GM12878 (cell line): ENCODE measurements at regions not wholly inside any gene's neighbourhood (a gene's known extent, or its start where the extent isn't known, plus 50 kb on each side); places are given as distances from the start of the nearest gene placed in this dataset.

ENCODE experiments used
- ATAC-seq: fragments of 200-7000 bp; cut with Tn5 transposase; 3 replicates; pipeline ENCODE4 v1.9.1; 2020; ENCODE audit warnings: mild to moderate bottlenecking, moderate library complexity
- BruUV-seq: library from RNA; stranded (reverse); fragments of 400-500 nt; replicated peaks from 2 replicates; lab custom pipeline; 2021; lab: Mats Ljungman, UMichigan
- CTCF ChIA-PET: fragments of 300-600 bp; sonication (Branson Sonifier 250); formaldehyde crosslinking; extraction: SDS; loops from one replicate; lab custom pipeline; 2021; ENCODE audit warnings: inconsistent platforms; lab: Yijun Ruan, JAX
- POLR2A ChIA-PET: fragments of 350-600 bp; formaldehyde crosslinking; extraction: SDS; loops from one replicate; lab custom pipeline; 2021; ENCODE audit warnings: inconsistent platforms; lab: Charles Lee
- RAD21 ChIA-PET: fragments of 300-600 bp; sonication (Branson Sonifier 250); formaldehyde crosslinking; loops from one replicate; lab custom pipeline; 2023; ENCODE audit warnings: antibody characterized with exemption; ENCODE audit not compliant: unreplicated experiment; lab: Charles Lee
- SMC1A ChIA-PET: fragments of 300-600 bp; sonication (Branson Sonifier 250); formaldehyde crosslinking; loops from one replicate; lab custom pipeline; 2023; ENCODE audit not compliant: unreplicated experiment, uncharacterized antibody; lab: Charles Lee
- DNase-seq: peaks from one replicate; pipeline ENCODE4 v3.0.0-alpha.2; 2011; ENCODE audit warnings: low read depth, low spot score
- FAIRE-seq: peaks from 3 replicates; lab custom pipeline; 2011; peaks lifted over from hg19 to GRCh38; lab: Jason Lieb, UNC
- H2AFZ ChIP-seq: 2 replicates; pipeline ENCODE4 v1.6.0; 2011; ENCODE audit warnings: low read depth, low read length, control low read depth; ENCODE audit not compliant: control insufficient read depth
- H3K27ac ChIP-seq: 2 replicates; pipeline ENCODE4 v1.5.1; 2011; ENCODE audit warnings: control low read depth; ENCODE audit not compliant: control insufficient read depth, insufficient read depth
- H3K27me3 ChIP-seq, 2 experiments: replicated peaks in 1 of 2; 2 replicates each; pipeline versions ENCODE4 v1.6.0 to v1.6.1; 2011; ENCODE audit warnings: low read length in 1 of 2; ENCODE audit not compliant: control insufficient read depth in 2 of 2, insufficient read depth in 2 of 2
- H3K36me3 ChIP-seq, 2 experiments: 2 replicates each; pipeline ENCODE4 v1.5.1; 2011; ENCODE audit warnings: low read length in 1 of 2; ENCODE audit not compliant: control insufficient read depth in 2 of 2, insufficient read depth in 2 of 2
- H3K4me1 ChIP-seq: 2 replicates; pipeline ENCODE4 v1.6.1; 2011; ENCODE audit warnings: mild to moderate bottlenecking, low read length, moderate library complexity, mixed read lengths; ENCODE audit not compliant: control insufficient read depth, insufficient read depth
- H3K4me2 ChIP-seq: 2 replicates; pipeline ENCODE4 v1.6.0; 2011; ENCODE audit warnings: control low read depth; ENCODE audit not compliant: control insufficient read depth, insufficient read depth
- H3K4me3 ChIP-seq: fragments of 200-600 bp; sonication (generic); 2 replicates; pipeline ENCODE4 v1.5.1; 2016
- H3K79me2 ChIP-seq: 2 replicates; pipeline ENCODE4 v1.6.0; 2011; ENCODE audit warnings: low read length; ENCODE audit not compliant: control insufficient read depth, insufficient read depth
- H3K9ac ChIP-seq: 2 replicates; pipeline ENCODE4 v1.8.0; 2011; ENCODE audit warnings: low read length, control low read depth, mixed read lengths; ENCODE audit not compliant: control insufficient read depth, insufficient read depth
- H3K9me3 ChIP-seq: replicated peaks from 3 replicates; pipeline ENCODE4 v1.5.1; 2011; ENCODE audit warnings: mild to moderate bottlenecking, low read length; ENCODE audit not compliant: control insufficient read depth, insufficient read depth
- H4K20me1 ChIP-seq: 2 replicates; pipeline ENCODE4 v1.6.0; 2011; ENCODE audit not compliant: control insufficient read depth, insufficient read depth
- BHLHE40 ChIP-seq, 2 experiments: fragments of 450-650 bp in 1 of 2; IDR thresholded peaks; 2 replicates each; pipeline ENCODE4 v1.6.1; 2011 to 2017; ENCODE audit warnings: low read depth in 2 of 2, borderline replicate concordance in 1 of 2, improper control_type of control experiment in 1 of 2, low read length in 1 of 2, mild to moderate bottlenecking in 1 of 2
- CBFB ChIP-seq: IDR thresholded peaks from 2 replicates; pipeline ENCODE4 v1.6.1; 2016; ENCODE audit warnings: antibody characterized with exemption, low read depth
- CBX5 ChIP-seq: sonication (generic); IDR thresholded peaks from 2 replicates; pipeline ENCODE4 v1.6.1; 2016; ENCODE audit warnings: low read depth, moderate library complexity, mild to moderate bottlenecking, inconsistent platforms
- HDAC6 ChIP-seq: fragments of 200-600 bp; sonication (generic); IDR thresholded peaks from one replicate; pipeline ENCODE4 v1.8.0; 2017; ENCODE audit warnings: antibody characterized with exemption; ENCODE audit not compliant: unreplicated experiment
- HSF1 ChIP-seq: fragments of 150-350 bp; IDR thresholded peaks from 2 replicates; pipeline ENCODE4 v1.6.1; 2014; ENCODE audit warnings: mild to moderate bottlenecking, low read depth, low read length
- MXI1 ChIP-seq: fragments of 150-350 bp; IDR thresholded peaks from 2 replicates; pipeline ENCODE4 v1.6.1; 2011; ENCODE audit warnings: low read depth, mild to moderate bottlenecking, inconsistent platforms, low read length, improper control_type of control experiment
- RFX5 ChIP-seq: IDR thresholded peaks from 2 replicates; pipeline ENCODE4 v1.6.1; 2011; ENCODE audit warnings: low read depth, low read length, improper control_type of control experiment
- SMC3 ChIP-seq: IDR thresholded peaks from 2 replicates; pipeline ENCODE4 v1.6.1; 2011; ENCODE audit warnings: low read length, improper control_type of control experiment, borderline replicate concordance
- SPI1 ChIP-seq: IDR thresholded peaks from 2 replicates; pipeline ENCODE4 v1.6.1; 2011; ENCODE audit warnings: low read depth, mild to moderate bottlenecking, low read length, moderate library complexity, borderline replicate concordance; ENCODE audit not compliant: insufficient read depth
- ZNF274 ChIP-seq: IDR thresholded peaks from one replicate; pipeline ENCODE4 v1.8.0; 2011; ENCODE audit not compliant: insufficient read length, insufficient read depth
- WGBS: methylation state at CpG from one replicate; pipeline ENCODE4 v1.1.6; 2016; ENCODE audit warnings: low lambda C conversion rate; ENCODE audit not compliant: insufficient replicate concordance, insufficient coverage; ENCODE audit errors: missing lambda C conversion rate; 5-methylcytosine and 5-hydroxymethylcytosine counted together
- in situ Hi-C: fragments of 300-500 bp; cut with MboI; formaldehyde crosslinking; loops from 9 replicates; pipeline ENCODE4 v1.14.3; 2018; ENCODE audit warnings: mixed read lengths
- intact Hi-C: fragments of 100-400 bp; cut with micrococcal nuclease; formaldehyde crosslinking; loops from one replicate; pipeline ENCODE4 v1.14.2; 2022; ENCODE audit not compliant: unreplicated experiment
- TF ChIP-seq, protein P1 (sequence below): fragments of 450-650 bp; IDR thresholded peaks from 2 replicates; pipeline ENCODE4 v1.6.1; 2016; ENCODE audit warnings: mild to moderate bottlenecking, moderate library complexity, borderline replicate concordance

DNA sequence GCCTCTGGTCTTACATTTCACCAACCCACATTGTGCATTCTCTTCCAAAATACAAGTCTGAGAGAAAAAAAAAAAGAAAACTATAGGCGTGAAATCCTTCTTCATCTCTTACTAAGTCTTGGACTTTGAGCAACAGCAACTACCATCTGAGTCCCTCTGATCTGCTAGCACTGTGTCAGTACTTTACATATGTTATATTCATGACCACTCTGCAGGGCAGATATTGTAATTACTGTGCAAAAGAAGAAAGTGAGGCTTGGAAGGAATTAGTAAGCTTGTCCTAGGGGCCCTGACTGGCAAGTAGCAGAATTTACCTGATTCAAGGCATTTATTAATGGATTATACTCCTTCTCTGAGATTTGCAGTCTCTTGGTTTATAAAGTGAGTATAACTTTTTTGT is 52.7 kb upstream of the EED start:
- Histone ChIP-seq H3K79me2 (no peaks in the 10 kb centered on the region), H3K9ac (no peak overlapping the region), H3K27ac (no peak overlapping the region), H3K4me2 (no peak overlapping the region), H3K9me3 (no peaks in the 10 kb centered on the region), H4K20me1 (no peaks in the 10 kb centered on the region), H2AFZ (no peak overlapping the region), H3K36me3 (no peaks in the 10 kb centered on the region), H3K4me3 (no peak overlapping the region), H3K27me3 (no peaks in the 10 kb centered on the region), H3K4me1 (peaks cover 14% of the 10 kb centered on the region)
- ChIA-PET RAD21 (no interaction called here), POLR2A (interaction anchor here (0.6 kb wide), 1 partner anchor 124 kb away, joined by 3 read pairs; no protein-coding TSS in a partner anchor), CTCF (interaction anchor here (2.5 to 5.7 kb wide), 8 partner anchors 10 to 175 kb away, joined by 10 to 154 read pairs (median 23); partner anchors contain the start of gene PICALM), SMC1A (interaction anchor here (3.0 to 7.9 kb wide), 3 partner anchors 31 to 150 kb away, joined by 15 to 126 read pairs (median 27); no protein-coding TSS in a partner anchor)
- FAIRE-seq (no peak), DNase-seq (no peak), ATAC-seq (no peak)
- in situ Hi-C loops: loop anchor here (5.0 kb wide), 1 partner anchor 150 kb away; no protein-coding TSS in a partner anchor
- no TSS peak for BruUV-seq
- intact Hi-C loops: loop anchor here (2.0 kb wide), 2 partner anchors 27 to 123 kb away; partner anchors contain the start of gene PICALM
- 100% methylated on average over 1 of the region's 1 CpG for WGBS
- TF ChIP-seq SMC3 (no peak), HDAC6 (no peak), HSF1 (no peak), SPI1 (no peak), CBX5 (no peak), ZNF274 (no peak), RFX5 (no peak), MXI1 (no peak), CBFB (no peak), BHLHE40 (IDR thresholded peaks at IDR 0.05; ENCODE audit: borderline replicate concordance in 1 of 2, low read depth in 2 of 2, low read length in 1 of 2) (no peak)
- TF ChIP-seq, protein P1, sequence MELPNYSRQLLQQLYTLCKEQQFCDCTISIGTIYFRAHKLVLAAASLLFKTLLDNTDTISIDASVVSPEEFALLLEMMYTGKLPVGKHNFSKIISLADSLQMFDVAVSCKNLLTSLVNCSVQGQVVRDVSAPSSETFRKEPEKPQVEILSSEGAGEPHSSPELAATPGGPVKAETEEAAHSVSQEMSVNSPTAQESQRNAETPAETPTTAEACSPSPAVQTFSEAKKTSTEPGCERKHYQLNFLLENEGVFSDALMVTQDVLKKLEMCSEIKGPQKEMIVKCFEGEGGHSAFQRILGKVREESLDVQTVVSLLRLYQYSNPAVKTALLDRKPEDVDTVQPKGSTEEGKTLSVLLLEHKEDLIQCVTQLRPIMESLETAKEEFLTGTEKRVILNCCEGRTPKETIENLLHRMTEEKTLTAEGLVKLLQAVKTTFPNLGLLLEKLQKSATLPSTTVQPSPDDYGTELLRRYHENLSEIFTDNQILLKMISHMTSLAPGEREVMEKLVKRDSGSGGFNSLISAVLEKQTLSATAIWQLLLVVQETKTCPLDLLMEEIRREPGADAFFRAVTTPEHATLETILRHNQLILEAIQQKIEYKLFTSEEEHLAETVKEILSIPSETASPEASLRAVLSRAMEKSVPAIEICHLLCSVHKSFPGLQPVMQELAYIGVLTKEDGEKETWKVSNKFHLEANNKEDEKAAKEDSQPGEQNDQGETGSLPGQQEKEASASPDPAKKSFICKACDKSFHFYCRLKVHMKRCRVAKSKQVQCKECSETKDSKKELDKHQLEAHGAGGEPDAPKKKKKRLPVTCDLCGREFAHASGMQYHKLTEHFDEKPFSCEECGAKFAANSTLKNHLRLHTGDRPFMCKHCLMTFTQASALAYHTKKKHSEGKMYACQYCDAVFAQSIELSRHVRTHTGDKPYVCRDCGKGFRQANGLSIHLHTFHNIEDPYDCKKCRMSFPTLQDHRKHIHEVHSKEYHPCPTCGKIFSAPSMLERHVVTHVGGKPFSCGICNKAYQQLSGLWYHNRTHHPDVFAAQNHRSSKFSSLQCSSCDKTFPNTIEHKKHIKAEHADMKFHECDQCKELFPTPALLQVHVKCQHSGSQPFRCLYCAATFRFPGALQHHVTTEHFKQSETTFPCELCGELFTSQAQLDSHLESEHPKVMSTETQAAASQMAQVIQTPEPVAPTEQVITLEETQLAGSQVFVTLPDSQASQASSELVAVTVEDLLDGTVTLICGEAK: no peak
